ENCODE measurements at regions not wholly inside any gene's neighbourhood (a gene's known extent, or its start where the extent isn't known, plus 50 kb on each side); places are given as distances from the start of the nearest gene placed in this dataset.

- Histone ChIP-seq H3K27me3 (no peaks in the 10 kb centered on the region), H3K27ac (no peak overlapping the region), H3K4me1 (no peaks in the 10 kb centered on the region), H3K36me3 (no peaks in the 10 kb centered on the region), H3K4me3 (no peak overlapping the region), H3K9me3 (no peaks in the 10 kb centered on the region)
- 41% methylated on average over 5 of the region's 5 CpGs for WGBS (ENCODE audit: insufficient coverage, low coverage, low lambda C conversion rate, missing lambda C conversion rate)
- DNase-seq (no peak), ATAC-seq (no peak)
- TF ChIP-seq, protein P1, sequence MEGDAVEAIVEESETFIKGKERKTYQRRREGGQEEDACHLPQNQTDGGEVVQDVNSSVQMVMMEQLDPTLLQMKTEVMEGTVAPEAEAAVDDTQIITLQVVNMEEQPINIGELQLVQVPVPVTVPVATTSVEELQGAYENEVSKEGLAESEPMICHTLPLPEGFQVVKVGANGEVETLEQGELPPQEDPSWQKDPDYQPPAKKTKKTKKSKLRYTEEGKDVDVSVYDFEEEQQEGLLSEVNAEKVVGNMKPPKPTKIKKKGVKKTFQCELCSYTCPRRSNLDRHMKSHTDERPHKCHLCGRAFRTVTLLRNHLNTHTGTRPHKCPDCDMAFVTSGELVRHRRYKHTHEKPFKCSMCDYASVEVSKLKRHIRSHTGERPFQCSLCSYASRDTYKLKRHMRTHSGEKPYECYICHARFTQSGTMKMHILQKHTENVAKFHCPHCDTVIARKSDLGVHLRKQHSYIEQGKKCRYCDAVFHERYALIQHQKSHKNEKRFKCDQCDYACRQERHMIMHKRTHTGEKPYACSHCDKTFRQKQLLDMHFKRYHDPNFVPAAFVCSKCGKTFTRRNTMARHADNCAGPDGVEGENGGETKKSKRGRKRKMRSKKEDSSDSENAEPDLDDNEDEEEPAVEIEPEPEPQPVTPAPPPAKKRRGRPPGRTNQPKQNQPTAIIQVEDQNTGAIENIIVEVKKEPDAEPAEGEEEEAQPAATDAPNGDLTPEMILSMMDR (IDR thresholded peaks at IDR 0.05) = no peak
- TF ChIP-seq POLR2A (IDR thresholded peaks at IDR 0.05) = no peak
- intact Hi-C loops (cut with DNase I) = no loop called here
Observed at GRCh38 chr21:25254491-25255174, 352.6 kb downstream of the MRPL39 start.

GRCh38 chr21:25246546-25246945 lies 360.7 kb downstream of the MRPL39 start:
- DNase-seq (no peak), ATAC-seq (no peak)
- intact Hi-C loops (cut with DNase I) = no loop called here
- 50% methylated on average over 1 of the region's 1 CpG for WGBS (ENCODE audit: insufficient coverage, low coverage, low lambda C conversion rate, missing lambda C conversion rate)
- TF ChIP-seq, protein P1 (IDR thresholded peaks at IDR 0.05) = no peak
- TF ChIP-seq POLR2A (IDR thresholded peaks at IDR 0.05) = no peak
- Histone ChIP-seq H3K36me3 (no peaks in the 10 kb centered on the region), H3K27ac (no peak overlapping the region), H3K4me1 (no peaks in the 10 kb centered on the region), H3K9me3 (no peaks in the 10 kb centered on the region), H3K27me3 (no peaks in the 10 kb centered on the region), H3K4me3 (no peak overlapping the region)

GRCh38 chr21:25244735-25245134 lies 362.5 kb downstream of the MRPL39 start:
- TF ChIP-seq, protein P1 (IDR thresholded peaks at IDR 0.05) = no peak
- TF ChIP-seq POLR2A (IDR thresholded peaks at IDR 0.05) = no peak
- Histone ChIP-seq H3K4me3 (no peak overlapping the region), H3K27me3 (no peaks in the 10 kb centered on the region), H3K4me1 (no peaks in the 10 kb centered on the region), H3K9me3 (peaks cover 0 to 4% (median 0%) of the 10 kb centered on the region in 4 donors), H3K27ac (no peak overlapping the region), H3K36me3 (no peaks in the 10 kb centered on the region)
- no peak for DNase-seq
- ATAC-seq = no peak
- intact Hi-C loops (cut with DNase I) = no loop called here
- WGBS (ENCODE audit: insufficient coverage, low coverage, low lambda C conversion rate, missing lambda C conversion rate) = 30% methylated on average over 1 of the region's 1 CpG

- intact Hi-C loops (cut with DNase I) = no loop called here
- no peak for ATAC-seq
- TF ChIP-seq POLR2A (IDR thresholded peaks at IDR 0.05) = no peak
- TF ChIP-seq, protein P1 (IDR thresholded peaks at IDR 0.05) = no peak
- WGBS (ENCODE audit: insufficient coverage, low coverage, low lambda C conversion rate, missing lambda C conversion rate) = 36% methylated on average over 7 of the region's 7 CpGs
- Histone ChIP-seq H3K4me1 (no peaks in the 10 kb centered on the region), H3K9me3 (peaks cover 0 to 4% (median 0%) of the 10 kb centered on the region in 4 donors), H3K36me3 (no peaks in the 10 kb centered on the region), H3K27me3 (no peaks in the 10 kb centered on the region), H3K27ac (no peak overlapping the region), H3K4me3 (no peak overlapping the region)
- DNase-seq = no peak
Observed at GRCh38 chr21:25243808-25244207, 363.5 kb downstream of the MRPL39 start.
